Inferior parietal cortex (tissue), 1 donor: ENCODE measurements at regions not wholly inside any gene's neighbourhood (a gene's known extent, or its start where the extent isn't known, plus 50 kb on each side); places are given as distances from the start of the nearest gene placed in this dataset.

Experiments
- DNase-seq: peaks from one replicate; pipeline ENCODE4 v3.0.0-alpha.2; 2016; ENCODE audit errors: extremely low spot score

- no peak for DNase-seq
Measured at GRCh38 chr11:92790926-92791616, 178.4 kb upstream of the MTNR1B start.

GRCh38 chr11:92791886-92792285, 177.6 kb upstream of the MTNR1B start:
- no peak for DNase-seq

- DNase-seq: no peak
Measured at GRCh38 chr11:92793189-92793588, 176.3 kb upstream of the MTNR1B start.

- DNase-seq: no peak
Measured at GRCh38 chr11:92794783-92795182, 174.7 kb upstream of the MTNR1B start.

GRCh38 chr11:92796744-92797143, 172.7 kb upstream of the MTNR1B start:
- no peak for DNase-seq

GRCh38 chr11:92797874-92798273, 171.6 kb upstream of the MTNR1B start:
- no peak for DNase-seq

- no peak for DNase-seq
Measured at GRCh38 chr11:92801685-92802084, 167.8 kb upstream of the MTNR1B start.

- DNase-seq: no peak
Measured at GRCh38 chr11:92802644-92803043, 166.8 kb upstream of the MTNR1B start.

- no peak for DNase-seq
Measured at GRCh38 chr11:92803391-92803790, 166.1 kb upstream of the MTNR1B start.

- no peak for DNase-seq
Measured at GRCh38 chr11:92804388-92804966, 165.0 kb upstream of the MTNR1B start.

- no peak for DNase-seq
Measured at GRCh38 chr11:92808022-92808421, 161.4 kb upstream of the MTNR1B start.

GRCh38 chr11:92810423-92811064, 158.9 kb upstream of the MTNR1B start:
- no peak for DNase-seq

- DNase-seq: peak; percentile 44
Measured at GRCh38 chr11:92811341-92811740, 158.1 kb upstream of the MTNR1B start.

GRCh38 chr11:92812841-92813240, 156.6 kb upstream of the MTNR1B start:
- no peak for DNase-seq

GRCh38 chr11:92819830-92820229, 149.6 kb upstream of the MTNR1B start:
- no peak for DNase-seq

- no peak for DNase-seq
Measured at GRCh38 chr11:92820860-92821259, 148.6 kb upstream of the MTNR1B start.

GRCh38 chr11:92822410-92822809, 147.0 kb upstream of the MTNR1B start:
- no peak for DNase-seq

- no peak for DNase-seq
Measured at GRCh38 chr11:92826136-92826535, 143.3 kb upstream of the MTNR1B start.

- DNase-seq: no peak
Measured at GRCh38 chr11:92826603-92827002, 142.8 kb upstream of the MTNR1B start.

GRCh38 chr11:92827132-92827531, 142.3 kb upstream of the MTNR1B start:
- DNase-seq: no peak

- no peak for DNase-seq
Measured at GRCh38 chr11:92828556-92828955, 140.9 kb upstream of the MTNR1B start.

- DNase-seq: no peak
Measured at GRCh38 chr11:92829121-92829520, 140.3 kb upstream of the MTNR1B start.

GRCh38 chr11:92829671-92830070, 139.8 kb upstream of the MTNR1B start:
- DNase-seq: no peak
